Epithelial cell of proximal tubule (primary cell): ENCODE measurements at regions not wholly inside any gene's neighbourhood (a gene's known extent, or its start where the extent isn't known, plus 50 kb on each side); places are given as distances from the start of the nearest gene placed in this dataset.

Experiments
- DNase-seq: peaks from one replicate; pipeline ENCODE4 v3.0.0-alpha.2; 2011; ENCODE audit warnings: low read depth
- H3K4me3 ChIP-seq: 2 replicates; pipeline ENCODE4 v1.5.1; 2011; ENCODE audit warnings: low read depth, mild to moderate bottlenecking, low read length
- CTCF ChIP-seq: conservative IDR thresholded peaks from 2 replicates; pipeline ENCODE4 v1.5.1; 2012; ENCODE audit warnings: low read depth, mild to moderate bottlenecking, low read length

GRCh38 chr22:49425356-49425755 lies 402.3 kb downstream of the BRD1 start:
- TF ChIP-seq CTCF, result no peak
- no peak for DNase-seq
- no peak overlapping the region for H3K4me3 ChIP-seq

- TF ChIP-seq CTCF, result no peak
- no peak for DNase-seq
- no peak overlapping the region for H3K4me3 ChIP-seq
Measured at GRCh38 chr22:49424893-49425270, 402.8 kb downstream of the BRD1 start.

GRCh38 chr22:49423125-49423650 lies 404.5 kb downstream of the BRD1 start:
- DNase-seq, result no peak
- H3K4me3 ChIP-seq, result no peak overlapping the region
- no peak for TF ChIP-seq CTCF

- no peak for DNase-seq
- no peak for TF ChIP-seq CTCF
- no peak overlapping the region for H3K4me3 ChIP-seq
Measured at GRCh38 chr22:49422701-49423100, 405.0 kb downstream of the BRD1 start.

GRCh38 chr22:49420651-49421050 lies 407.0 kb downstream of the BRD1 start:
- TF ChIP-seq CTCF, result no peak
- no peak overlapping the region for H3K4me3 ChIP-seq
- no peak for DNase-seq

- TF ChIP-seq CTCF, result no peak
- H3K4me3 ChIP-seq, result no peak overlapping the region
- no peak for DNase-seq
Measured at GRCh38 chr22:49419661-49420060, 408.0 kb downstream of the BRD1 start.

- H3K4me3 ChIP-seq, result no peak overlapping the region
- no peak for TF ChIP-seq CTCF
- no peak for DNase-seq
Measured at GRCh38 chr22:49418943-49419342, 408.7 kb downstream of the BRD1 start.
